Muscle layer of duodenum (tissue), 2 donors: ENCODE measurements at regions not wholly inside any gene's neighbourhood (a gene's known extent, or its start where the extent isn't known, plus 50 kb on each side); places are given as distances from the start of the nearest gene placed in this dataset.

Experiments
- H3K27ac ChIP-seq: one replicate; pipeline ENCODE4 v1.7.0; 2013; ENCODE audit warnings: mild to moderate bottlenecking, low read length
- H3K27me3 ChIP-seq: one replicate; pipeline ENCODE4 v1.7.0; 2013; ENCODE audit warnings: low read depth, mild to moderate bottlenecking, control low read depth, low read length
- H3K36me3 ChIP-seq, 2 donors: one replicate each; pipeline ENCODE4 v1.7.0; 2013; ENCODE audit warnings: low read length in 2 of 2, control low read depth in 1 of 2, mild to moderate bottlenecking in 1 of 2; ENCODE audit not compliant: insufficient read depth in 2 of 2, control insufficient read depth in 1 of 2
- H3K4me1 ChIP-seq, 2 donors: one replicate each; pipeline ENCODE4 v1.7.0; 2013; ENCODE audit warnings: low read length in 2 of 2, mild to moderate bottlenecking in 2 of 2, control low read depth in 1 of 2, moderate library complexity in 1 of 2; ENCODE audit not compliant: insufficient read depth in 2 of 2, control insufficient read depth in 1 of 2
- H3K4me3 ChIP-seq, 2 donors: one replicate each; pipeline ENCODE4 v1.7.0; 2013; ENCODE audit warnings: low read length in 2 of 2, low read depth in 1 of 2, mild to moderate bottlenecking in 1 of 2
- H3K9me3 ChIP-seq, 2 donors: one replicate each; pipeline ENCODE4 v1.7.0; 2013; ENCODE audit warnings: low read length in 2 of 2, control low read depth in 1 of 2, mild to moderate bottlenecking in 1 of 2; ENCODE audit not compliant: control insufficient read depth in 1 of 2
- donor health status: healthy.

DNA sequence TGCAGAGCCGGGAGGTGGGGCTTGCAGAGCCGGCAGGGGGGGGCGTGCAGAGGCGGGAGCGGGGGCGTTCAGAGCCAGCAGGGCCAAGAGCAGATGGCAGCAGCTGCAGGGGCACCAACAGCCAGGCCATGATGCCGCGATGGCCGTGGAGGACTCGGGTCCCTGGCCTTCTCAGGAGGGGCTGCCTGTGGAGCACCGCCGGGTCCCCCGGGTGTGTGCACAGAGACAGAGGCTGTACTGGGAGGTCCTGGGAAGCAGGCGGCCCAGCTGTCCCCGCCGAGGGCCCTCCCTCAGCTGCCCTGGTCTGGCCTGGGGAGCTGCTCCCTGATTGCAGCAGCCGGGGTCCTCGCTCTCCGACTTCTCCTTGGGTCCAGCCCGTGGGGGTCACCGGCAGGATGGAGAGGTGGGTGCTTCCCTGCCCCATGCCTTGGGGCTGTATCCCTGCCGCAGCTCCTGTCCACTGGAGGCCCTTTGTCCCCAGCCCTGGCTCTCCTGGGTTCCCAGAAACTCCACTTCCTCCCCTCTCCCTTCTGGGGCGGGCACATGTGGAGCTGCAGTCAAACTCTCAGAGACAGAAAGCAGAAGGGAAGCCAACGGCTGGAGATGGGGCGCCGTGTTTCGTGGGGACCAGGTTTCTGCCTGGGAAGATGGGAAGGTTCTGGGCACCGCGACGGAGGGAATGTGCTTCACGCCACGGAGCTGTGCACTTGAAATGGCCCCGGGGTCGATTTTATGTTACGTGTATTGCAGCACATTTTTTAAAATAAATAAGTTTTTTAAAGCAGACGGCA lies 75.8 kb upstream of the GALNT9 start:
- Histone ChIP-seq H3K27me3 (peaks cover 3% of the 10 kb centered on the region), H3K4me3 (no peak overlapping the region), H3K9me3 (no peaks in the 10 kb centered on the region), H3K36me3 (no peaks in the 10 kb centered on the region), H3K27ac (no peak overlapping the region), H3K4me1 (no peaks in the 10 kb centered on the region)

GRCh38 chr12:132404435-132404855 lies 75.1 kb upstream of the GALNT9 start:
- Histone ChIP-seq H3K36me3 (no peaks in the 10 kb centered on the region), H3K9me3 (no peaks in the 10 kb centered on the region), H3K4me3 (no peak overlapping the region), H3K27me3 (peaks cover 6% of the 10 kb centered on the region), H3K27ac (no peak overlapping the region), H3K4me1 (no peaks in the 10 kb centered on the region)

DNA sequence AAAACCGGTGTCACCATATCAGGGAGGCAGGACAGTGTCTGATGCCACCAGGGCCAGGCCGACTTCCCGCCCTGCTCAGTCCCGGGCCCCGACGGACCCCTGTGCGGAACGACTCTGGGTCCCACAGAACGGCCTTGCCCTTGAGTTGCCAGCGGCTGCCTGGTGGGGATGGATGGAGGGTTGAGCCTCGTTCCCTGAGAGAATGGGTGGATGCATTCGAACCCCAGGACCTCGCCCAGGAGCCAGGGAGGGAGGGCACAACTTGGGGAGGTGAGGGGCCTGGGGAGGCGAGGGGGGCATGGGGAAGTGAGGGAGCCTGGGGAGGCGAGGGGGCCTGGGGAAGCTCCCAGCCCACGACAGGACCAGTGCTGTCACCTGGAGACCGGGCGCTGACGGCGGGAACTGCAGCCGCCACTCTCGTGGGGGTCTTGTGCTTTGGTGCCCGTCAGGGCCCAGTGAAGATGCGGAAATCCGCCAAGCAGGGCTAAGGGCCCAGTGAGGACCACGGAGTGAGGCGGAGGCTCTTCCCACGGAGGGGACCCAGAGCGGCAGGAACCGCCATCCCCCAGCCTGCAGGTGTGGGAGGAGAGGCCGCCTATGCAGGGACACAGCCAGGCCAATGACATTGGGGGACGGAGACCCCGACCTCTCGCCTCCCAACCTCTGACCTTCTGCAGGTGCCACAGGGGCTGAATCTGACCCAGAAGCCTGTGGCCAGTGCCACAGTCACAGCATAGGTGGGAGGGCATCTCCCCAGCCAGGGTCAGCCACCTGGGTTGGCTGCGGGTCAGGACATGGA lies 74.4 kb upstream of the GALNT9 start:
- Histone ChIP-seq H3K4me3 (no peak overlapping the region), H3K4me1 (no peaks in the 10 kb centered on the region), H3K27me3 (peaks cover 6% of the 10 kb centered on the region)

GRCh38 chr12:132402831-132403416 lies 73.5 kb upstream of the GALNT9 start:
- Histone ChIP-seq H3K4me1 (no peaks in the 10 kb centered on the region), H3K27me3 (peaks cover 10% of the 10 kb centered on the region), H3K4me3 (no peak overlapping the region), H3K27ac (no peak overlapping the region), H3K9me3 (no peaks in the 10 kb centered on the region), H3K36me3 (no peaks in the 10 kb centered on the region)

More for the DNA sequence above, 74.4 kb upstream of the GALNT9 start:
- H3K9me3 ChIP-seq = no peaks in the 10 kb centered on the region
- H3K36me3 ChIP-seq = no peaks in the 10 kb centered on the region
- H3K27ac ChIP-seq = no peak overlapping the region

- Histone ChIP-seq H3K4me1 (no peaks in the 10 kb centered on the region), H3K9me3 (no peaks in the 10 kb centered on the region), H3K27me3 (peaks cover 19% of the 10 kb centered on the region), H3K36me3 (no peaks in the 10 kb centered on the region), H3K27ac (no peak overlapping the region), H3K4me3 (no peak overlapping the region)
Measured at GRCh38 chr12:132401982-132402381, 72.6 kb upstream of the GALNT9 start.

GRCh38 chr12:132400011-132400641 lies 70.7 kb upstream of the GALNT9 start:
- Histone ChIP-seq H3K27me3 (peaks cover 19% of the 10 kb centered on the region), H3K4me1 (no peaks in the 10 kb centered on the region), H3K9me3 (no peaks in the 10 kb centered on the region), H3K27ac (no peak overlapping the region), H3K4me3 (no peak overlapping the region), H3K36me3 (no peaks in the 10 kb centered on the region)

GRCh38 chr12:132399092-132400010 lies 70.0 kb upstream of the GALNT9 start:
- Histone ChIP-seq H3K27ac (no peak overlapping the region), H3K27me3 (peaks cover 19% of the 10 kb centered on the region), H3K4me1 (no peaks in the 10 kb centered on the region), H3K36me3 (no peaks in the 10 kb centered on the region), H3K4me3 (no peak overlapping the region), H3K9me3 (no peaks in the 10 kb centered on the region)

DNA sequence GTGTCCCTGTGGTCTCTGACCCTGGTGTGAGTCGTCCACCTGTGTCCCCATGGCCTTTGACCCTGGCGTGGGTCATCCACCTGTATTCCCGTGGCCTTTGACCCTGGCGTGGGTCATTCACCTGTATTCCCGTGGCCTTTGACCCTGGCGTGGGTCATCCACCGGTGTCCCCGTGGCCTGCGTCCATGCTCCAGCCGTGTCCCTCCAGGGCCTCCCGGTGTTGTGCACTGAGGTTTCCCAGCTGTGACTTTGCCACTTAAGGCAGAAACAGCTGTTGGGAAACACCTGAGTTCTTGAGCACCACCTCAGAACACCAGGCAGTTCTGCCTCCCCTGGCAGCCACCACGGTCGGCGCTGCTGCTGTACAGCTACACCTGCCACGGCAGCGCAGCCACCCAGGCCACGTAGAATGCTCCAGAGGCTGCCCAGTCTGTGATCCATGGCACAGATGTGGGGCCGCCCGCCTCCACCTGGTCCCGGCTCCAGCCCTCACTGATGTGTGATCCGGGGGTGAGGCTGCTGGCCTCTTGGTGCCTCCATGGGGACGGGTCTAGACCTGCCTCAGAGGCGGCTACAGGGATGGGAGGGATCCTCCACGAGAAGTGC lies 69.1 kb upstream of the GALNT9 start:
- H3K4me3 ChIP-seq = no peak overlapping the region
- peaks cover 19% of the 10 kb centered on the region for H3K27me3 ChIP-seq
- H3K36me3 ChIP-seq = no peaks in the 10 kb centered on the region
- no peaks in the 10 kb centered on the region for H3K9me3 ChIP-seq
- no peaks in the 10 kb centered on the region for H3K4me1 ChIP-seq
- H3K27ac ChIP-seq = no peak overlapping the region

- H3K9me3 ChIP-seq = no peaks in the 10 kb centered on the region
- no peak overlapping the region for H3K4me3 ChIP-seq
- H3K27me3 ChIP-seq = peaks cover 19% of the 10 kb centered on the region
- no peaks in the 10 kb centered on the region for H3K4me1 ChIP-seq
- H3K36me3 ChIP-seq = no peaks in the 10 kb centered on the region
- H3K27ac ChIP-seq = no peak overlapping the region
Measured at GRCh38 chr12:132397934-132398385, 68.6 kb upstream of the GALNT9 start.
